Stimulated activated naive CD8-positive, alpha-beta T cell treated with anti-CD3 and anti-CD28 coated beads, Interleukin-15, amount 100 ng/mL, for 72 hours (primary cell): ENCODE measurements at regions not wholly inside any gene's neighbourhood (a gene's known extent, or its start where the extent isn't known, plus 50 kb on each side); places are given as distances from the start of the nearest gene placed in this dataset.
A peak's percentile ranks its signal among the peaks of the same experiment; 100 is the strongest.

Experiments used
- ATAC-seq: fragments of 150-1000 bp; cut with Tn5 transposase; 2 replicates; pipeline ENCODE4 v1.10.0; 2021; ENCODE audit warnings: mild to moderate bottlenecking, moderate library complexity
- DNase-seq, 2 donors: peaks; one replicate each; pipeline ENCODE4 v3.0.0; 2021 to 2022
- H3K27ac Mint-ChIP-seq, 2 donors: one replicate each; pipeline ENCODE4 v1.8.0; 2022; ENCODE audit warnings: mild to moderate bottlenecking in 2 of 2, mixed read lengths in 2 of 2, moderate library complexity in 2 of 2
- H3K27me3 Mint-ChIP-seq: one replicate; pipeline ENCODE4 v1.8.0; 2022; ENCODE audit warnings: mixed read lengths
- H3K4me1 Mint-ChIP-seq: one replicate; pipeline ENCODE4 v1.8.0; 2022; ENCODE audit warnings: mild to moderate bottlenecking, mixed read lengths
- H3K4me3 Mint-ChIP-seq, 2 donors: one replicate each; pipeline ENCODE4 v1.8.0; 2022; ENCODE audit warnings: mild to moderate bottlenecking in 2 of 2, mixed read lengths in 2 of 2, moderate library complexity in 1 of 2
- H3K9me3 Mint-ChIP-seq, 2 donors: one replicate each; pipeline ENCODE4 v1.8.0; 2022; ENCODE audit warnings: mixed read lengths in 2 of 2

DNA sequence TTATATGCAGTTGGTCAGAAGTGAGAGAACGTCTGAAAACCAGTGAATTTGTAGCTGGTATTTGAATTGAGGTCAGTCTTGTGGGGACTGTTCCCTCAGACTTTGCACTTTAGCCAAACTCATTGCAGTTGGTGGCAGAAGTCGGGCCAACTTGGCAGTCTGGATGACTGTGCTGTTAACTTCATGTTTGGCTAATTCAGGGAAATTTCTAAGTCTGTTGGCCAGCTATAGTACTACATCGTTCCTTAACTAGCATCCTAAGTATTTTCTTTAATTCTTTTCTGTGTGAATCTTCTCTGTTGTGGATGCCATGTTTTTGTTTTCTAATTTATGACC lies 806.8 kb upstream of the GCFC2 start:
- H3K27ac Mint-ChIP-seq, result no peak overlapping the region
- H3K4me3 Mint-ChIP-seq, result no peak overlapping the region
- peaks cover 6 to 15% of the 10 kb centered on the region in 2 donors for H3K9me3 Mint-ChIP-seq
- H3K4me1 Mint-ChIP-seq, result no peaks in the 10 kb centered on the region
- no peak for ATAC-seq
- no peaks in the 10 kb centered on the region for H3K27me3 Mint-ChIP-seq
- DNase-seq, result no peak

DNA sequence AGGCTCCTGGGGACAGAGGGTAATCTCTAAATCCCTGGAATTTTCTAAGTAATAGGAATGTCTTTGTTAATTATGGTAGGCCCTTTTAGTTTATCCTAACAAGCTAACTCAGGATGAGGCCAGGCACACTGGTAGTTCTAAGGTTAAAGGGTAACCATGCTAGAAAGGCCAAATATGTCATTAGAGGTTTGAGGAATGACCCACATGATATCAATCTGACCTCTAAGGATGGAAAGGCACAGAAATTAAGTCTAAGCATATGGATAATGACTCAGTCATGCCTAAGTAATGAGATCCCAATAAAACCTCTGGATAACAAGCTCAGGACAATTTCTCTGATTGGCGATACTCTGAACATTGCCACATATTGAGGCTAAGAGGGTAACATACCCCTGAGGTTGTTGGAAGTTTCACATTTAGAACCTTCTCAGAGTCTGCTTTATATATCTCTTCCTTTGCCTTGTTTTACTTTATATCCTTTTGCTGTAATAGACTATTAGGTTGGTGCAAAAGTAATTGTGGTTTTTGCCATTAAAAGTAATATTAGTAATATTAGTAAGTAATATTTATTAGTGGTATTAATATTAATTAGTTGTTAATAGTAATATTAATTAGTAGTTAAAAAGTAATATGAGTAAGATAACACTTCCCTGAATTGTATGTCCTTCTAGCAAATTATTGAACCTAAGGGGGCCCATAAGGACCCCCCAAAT lies 806.3 kb upstream of the GCFC2 start:
- Mint-ChIP-seq H3K4me1 (no peaks in the 10 kb centered on the region), H3K9me3 (peaks cover 6 to 15% of the 10 kb centered on the region in 2 donors)

DNA sequence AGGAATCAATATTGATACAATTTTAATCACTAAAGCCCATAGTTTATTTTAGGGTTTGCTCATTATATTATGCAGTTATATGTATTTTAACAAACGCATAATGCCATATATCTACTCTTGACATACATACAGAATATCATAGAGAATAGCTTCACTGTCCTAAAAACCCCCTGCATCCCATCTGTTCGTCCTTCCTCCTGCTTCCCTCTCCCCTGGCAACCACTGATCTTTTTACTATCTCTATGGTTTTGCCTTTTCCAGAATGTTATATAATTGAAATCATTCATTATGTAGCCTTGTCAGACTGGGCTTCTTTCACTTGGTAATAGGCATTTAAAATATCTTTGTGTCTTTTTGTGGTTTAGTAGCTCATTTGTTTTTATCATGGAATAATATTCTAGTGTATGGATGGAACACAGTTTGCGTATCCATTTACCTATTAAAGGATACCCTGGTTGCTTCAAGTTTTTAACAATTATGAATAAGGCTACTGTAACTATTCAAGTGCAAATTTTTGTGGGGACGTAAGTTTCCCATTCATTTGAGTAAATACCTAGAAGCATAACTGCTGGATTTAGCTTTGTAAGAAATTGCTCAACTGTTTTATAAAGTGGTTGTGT lies 801.6 kb upstream of the GCFC2 start:
- no peak overlapping the region for H3K4me3 Mint-ChIP-seq
- H3K27ac Mint-ChIP-seq, result no peak overlapping the region
- ATAC-seq (no peak), DNase-seq (no peak)
- no peaks in the 10 kb centered on the region for H3K4me1 Mint-ChIP-seq
- H3K27me3 Mint-ChIP-seq, result no peaks in the 10 kb centered on the region
- H3K9me3 Mint-ChIP-seq, result peaks cover 6 to 21% of the 10 kb centered on the region in 2 donors

More for the DNA sequence above, 806.3 kb upstream of the GCFC2 start:
- DNase-seq (no peak), ATAC-seq (no peak)
- no peak overlapping the region for H3K4me3 Mint-ChIP-seq
- no peaks in the 10 kb centered on the region for H3K27me3 Mint-ChIP-seq
- H3K27ac Mint-ChIP-seq, result no peak overlapping the region

DNA sequence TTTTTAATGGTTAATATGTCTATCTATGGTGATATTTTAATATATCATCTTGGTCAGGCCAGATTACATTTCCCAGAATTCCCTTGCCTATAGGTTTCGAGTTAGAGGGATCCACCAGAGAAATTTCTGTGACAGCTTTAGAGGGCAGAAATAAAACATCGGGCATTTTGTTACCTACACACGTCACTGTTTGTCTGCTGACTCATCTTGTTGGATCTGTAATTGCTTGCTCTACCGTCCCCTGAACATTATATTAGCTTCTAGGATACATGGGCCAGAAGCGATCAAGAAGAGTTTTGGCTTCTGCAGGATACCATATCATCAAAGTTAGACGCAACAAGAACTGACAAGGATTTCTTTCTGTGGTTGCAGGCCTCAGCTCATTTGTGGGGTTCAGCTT lies 795.8 kb upstream of the GCFC2 start:
- no peak overlapping the region for H3K27ac Mint-ChIP-seq
- no peaks in the 10 kb centered on the region for H3K27me3 Mint-ChIP-seq
- no peaks in the 10 kb centered on the region for H3K4me1 Mint-ChIP-seq
- no peak overlapping the region for H3K4me3 Mint-ChIP-seq
- peaks cover 4 to 13% of the 10 kb centered on the region in 2 donors for H3K9me3 Mint-ChIP-seq
- DNase-seq (no peak), ATAC-seq (no peak)

DNA sequence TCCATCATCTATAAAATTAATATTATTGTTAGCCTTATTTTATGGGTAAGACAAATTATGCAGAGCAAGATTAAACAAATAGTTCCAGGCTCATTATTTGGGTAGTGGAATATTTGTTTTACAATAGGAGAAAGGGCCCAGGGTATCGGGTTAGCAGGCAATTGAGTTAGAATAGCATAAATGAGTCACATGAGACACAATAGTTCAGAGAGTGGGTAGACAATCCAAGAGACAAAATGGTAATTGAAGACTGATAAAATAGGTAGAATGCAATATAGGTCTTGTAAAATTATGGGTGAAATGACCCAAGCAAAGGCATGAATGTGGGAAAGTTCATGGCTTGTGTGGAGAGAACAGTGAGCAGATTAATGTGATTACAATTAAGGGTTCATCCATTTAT lies 790.9 kb upstream of the GCFC2 start:
- H3K9me3 Mint-ChIP-seq, result peaks cover 2 to 4% of the 10 kb centered on the region in 2 donors
- no peak overlapping the region for H3K4me3 Mint-ChIP-seq
- DNase-seq (no peak), ATAC-seq (no peak)
- H3K4me1 Mint-ChIP-seq, result no peaks in the 10 kb centered on the region
- no peak overlapping the region for H3K27ac Mint-ChIP-seq
- no peaks in the 10 kb centered on the region for H3K27me3 Mint-ChIP-seq

DNA sequence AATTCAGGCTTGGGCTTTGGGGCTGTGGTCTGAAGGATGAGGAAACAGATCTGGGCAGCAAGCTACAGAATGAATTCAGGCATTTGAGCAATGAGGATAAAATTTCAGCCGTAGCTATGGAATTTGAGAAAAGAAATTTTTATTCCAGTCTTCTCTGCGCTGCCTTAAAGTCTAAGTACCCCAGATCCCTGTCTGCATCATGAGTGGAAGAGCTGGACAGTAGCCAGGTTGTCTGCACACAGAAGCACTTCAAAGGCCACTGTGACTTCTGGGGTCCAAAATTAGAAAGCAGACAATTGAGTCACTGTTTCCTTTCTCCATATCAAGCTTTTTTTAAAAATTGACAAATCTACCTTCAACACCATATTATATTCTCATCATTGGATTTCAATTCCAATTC lies 787.6 kb upstream of the GCFC2 start:
- H3K4me3 Mint-ChIP-seq, result no peak overlapping the region
- H3K9me3 Mint-ChIP-seq, result peaks cover 0 to 4% of the 10 kb centered on the region in 2 donors
- H3K4me1 Mint-ChIP-seq, result no peaks in the 10 kb centered on the region
- ATAC-seq (no peak), DNase-seq (no peak)
- H3K27ac Mint-ChIP-seq, result no peak overlapping the region
- no peaks in the 10 kb centered on the region for H3K27me3 Mint-ChIP-seq

DNA sequence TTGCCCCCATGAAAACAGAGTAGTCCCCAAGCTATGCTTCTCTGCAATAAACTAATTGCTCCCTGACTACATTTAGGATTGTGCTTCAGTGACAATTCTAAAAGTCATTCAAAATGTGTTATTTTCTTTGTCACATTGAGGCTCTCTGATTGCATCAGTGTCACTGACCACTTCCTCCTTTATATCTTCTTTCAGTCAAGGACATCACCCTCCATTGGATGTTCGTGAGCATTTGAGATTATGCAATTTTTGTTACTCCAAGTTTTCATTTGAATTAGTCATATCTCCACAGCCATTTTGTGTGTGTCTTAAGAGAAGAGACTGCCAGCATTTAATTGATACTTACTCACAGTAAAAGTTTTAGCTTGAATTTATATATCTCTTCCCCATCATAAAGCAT lies 780.8 kb upstream of the GCFC2 start:
- Mint-ChIP-seq H3K4me3 (no peak overlapping the region), H3K27me3 (no peaks in the 10 kb centered on the region), H3K9me3 (peaks cover 4% of the 10 kb centered on the region in 2 donors), H3K4me1 (no peaks in the 10 kb centered on the region), H3K27ac (no peak overlapping the region)
- ATAC-seq (no peak), DNase-seq (no peak)

DNA sequence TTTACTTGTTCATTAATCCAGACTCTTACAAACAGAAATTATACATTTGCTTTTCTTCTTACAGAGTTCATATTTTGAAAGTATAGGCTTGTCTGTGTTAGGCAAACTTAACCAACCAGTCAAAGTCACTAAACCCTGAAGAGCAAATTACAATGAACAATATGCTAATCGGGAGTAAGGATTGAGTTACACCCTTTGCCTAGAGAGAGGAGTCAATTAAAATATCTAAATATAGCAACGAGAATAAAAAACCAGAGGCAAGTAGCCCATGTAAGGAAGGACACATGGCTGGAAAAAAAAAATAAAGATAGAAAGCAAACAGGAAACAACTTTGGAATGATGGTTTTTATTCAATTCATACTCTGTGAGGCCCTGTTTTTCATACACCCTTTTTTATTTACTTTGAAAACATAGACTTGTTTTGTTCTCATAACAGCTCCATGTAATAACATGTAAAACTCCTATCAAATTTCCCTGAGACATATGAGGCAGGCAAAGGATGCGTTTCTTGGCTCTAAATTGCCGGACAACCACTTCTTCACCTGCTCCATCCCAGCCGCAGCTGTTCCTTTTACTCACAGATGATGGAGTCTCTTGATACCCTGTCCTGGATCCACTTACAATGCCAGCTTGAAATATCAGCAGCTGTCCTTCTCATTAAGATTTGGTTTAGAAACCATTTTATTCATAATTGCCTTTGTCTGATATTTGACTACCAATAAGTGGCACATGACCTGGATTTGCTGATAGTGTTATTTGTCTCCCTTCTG lies 767.7 kb upstream of the GCFC2 start:
- DNase-seq (no peak), ATAC-seq (no peak)
- H3K4me3 Mint-ChIP-seq, result no peak overlapping the region
- no peaks in the 10 kb centered on the region for H3K4me1 Mint-ChIP-seq
- H3K27ac Mint-ChIP-seq, result no peak overlapping the region
- H3K9me3 Mint-ChIP-seq, result peaks cover 0 to 10% of the 10 kb centered on the region in 2 donors
- H3K27me3 Mint-ChIP-seq, result no peaks in the 10 kb centered on the region

DNA sequence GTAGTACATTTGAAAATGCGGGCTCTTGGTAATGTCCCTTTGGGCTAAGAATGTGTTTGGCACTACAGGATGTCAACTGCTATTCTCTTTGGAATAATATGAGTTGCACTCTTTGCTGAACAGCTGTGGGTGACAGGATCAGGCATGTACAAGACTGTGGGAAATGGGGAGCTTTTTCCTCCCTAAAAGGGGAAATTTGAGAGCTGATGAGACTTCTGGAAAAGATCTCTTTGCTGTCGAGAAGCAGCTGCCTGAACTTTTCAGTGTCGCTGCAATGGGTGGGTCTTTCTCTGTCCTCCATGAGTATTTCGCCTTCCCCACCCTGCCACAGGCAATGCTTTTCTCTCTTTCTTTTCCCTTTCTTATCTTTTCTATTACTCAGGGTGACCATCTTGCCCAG lies 762.2 kb upstream of the GCFC2 start:
- no peak for ATAC-seq
- no peak for DNase-seq
- no peaks in the 10 kb centered on the region for H3K9me3 Mint-ChIP-seq
- no peak overlapping the region for H3K4me3 Mint-ChIP-seq
- no peak overlapping the region for H3K27ac Mint-ChIP-seq
- H3K27me3 Mint-ChIP-seq, result no peaks in the 10 kb centered on the region
- H3K4me1 Mint-ChIP-seq, result no peaks in the 10 kb centered on the region

DNA sequence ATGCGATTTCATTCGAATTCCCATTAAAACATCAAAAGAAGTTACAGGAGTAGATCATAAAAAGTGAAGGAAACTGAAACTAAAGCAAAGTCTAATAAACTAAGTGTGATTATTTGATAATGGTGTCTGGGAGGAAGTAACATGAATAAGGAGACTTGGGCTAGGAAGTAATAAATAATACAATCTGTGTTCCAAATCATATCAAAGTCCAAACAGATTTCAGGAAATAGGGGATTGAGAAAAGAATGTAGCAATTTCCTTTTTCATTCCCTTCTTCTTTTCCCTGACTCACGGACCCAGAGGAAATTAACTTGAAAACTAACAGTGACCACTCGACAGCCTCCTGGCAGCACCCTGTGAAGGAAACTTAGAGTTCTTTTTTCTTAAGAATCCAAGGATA lies 758.4 kb upstream of the GCFC2 start:
- no peak for DNase-seq
- peaks cover 0 to 4% of the 10 kb centered on the region in 2 donors for H3K9me3 Mint-ChIP-seq

DNA sequence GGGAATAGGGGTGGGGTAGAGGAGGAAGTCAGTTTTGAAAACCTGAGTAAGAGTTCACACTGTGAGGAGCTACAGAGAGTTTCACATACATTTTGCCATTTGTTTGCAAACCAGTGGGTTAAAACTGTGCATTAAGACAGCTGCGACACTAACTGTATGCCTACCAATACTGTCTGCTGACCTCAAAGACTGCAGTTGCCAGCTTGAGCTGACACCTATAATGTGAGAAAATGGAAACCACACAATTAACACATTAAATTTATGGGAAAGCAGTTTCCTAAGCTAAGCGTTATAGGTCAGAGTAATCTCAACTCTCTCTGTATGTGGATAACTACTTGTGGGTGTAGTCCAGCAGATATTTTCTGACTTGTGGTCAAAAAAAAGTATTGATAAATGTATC lies 756.6 kb upstream of the GCFC2 start:
- no peak for DNase-seq
- Mint-ChIP-seq H3K4me3 (no peak overlapping the region), H3K27me3 (no peaks in the 10 kb centered on the region), H3K4me1 (no peaks in the 10 kb centered on the region), H3K9me3 (peaks cover 0 to 4% of the 10 kb centered on the region in 2 donors), H3K27ac (no peak overlapping the region)
- no peak for ATAC-seq

More for the DNA sequence above, 758.4 kb upstream of the GCFC2 start:
- Mint-ChIP-seq H3K27me3 (no peaks in the 10 kb centered on the region), H3K4me3 (no peak overlapping the region), H3K27ac (no peak overlapping the region), H3K4me1 (no peaks in the 10 kb centered on the region)
- ATAC-seq, result no peak

DNA sequence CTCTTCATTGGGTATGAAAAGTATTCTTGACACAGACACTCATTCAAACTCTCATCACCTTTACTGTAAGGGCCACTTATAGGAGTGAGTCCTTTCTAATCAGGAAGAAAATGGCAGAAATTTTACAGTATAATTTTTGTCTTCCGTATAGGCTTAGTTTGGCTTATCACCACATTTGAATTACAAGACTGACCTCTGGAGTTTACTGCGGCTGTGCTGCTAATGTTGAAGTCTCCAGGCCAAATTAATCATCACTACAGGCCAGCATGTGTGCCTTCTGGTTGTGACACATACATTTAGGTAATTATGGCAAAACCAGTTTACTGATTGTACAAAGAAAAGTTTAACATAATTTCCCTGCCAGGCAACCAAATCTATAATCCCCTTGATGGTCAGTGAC lies 753.6 kb upstream of the GCFC2 start:
- DNase-seq (no peak), ATAC-seq (no peak)
- H3K27ac Mint-ChIP-seq, result peak overlapping the region in 1 of 2 donors; percentile 48

DNA sequence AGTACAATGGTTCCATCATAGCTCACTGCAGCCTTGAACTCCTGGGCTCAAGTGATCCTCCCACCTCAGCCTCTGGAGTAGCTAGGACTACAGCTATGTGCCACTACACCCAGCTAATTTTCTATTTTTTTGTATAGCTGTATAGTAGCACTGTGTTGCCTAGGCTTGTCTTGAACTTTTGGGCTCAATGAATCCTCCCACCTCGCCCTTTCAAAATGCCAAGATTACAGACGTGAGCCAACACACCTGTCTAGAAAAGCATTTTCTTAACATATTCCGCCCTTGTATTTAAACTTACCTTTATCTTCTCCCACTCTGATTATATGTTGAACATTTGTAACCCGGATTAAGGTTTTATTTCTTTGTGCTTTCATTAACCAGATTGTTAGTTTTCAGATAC lies 750.7 kb upstream of the GCFC2 start:
- no peak for ATAC-seq
- no peak for DNase-seq
- no peaks in the 10 kb centered on the region for H3K27me3 Mint-ChIP-seq
- H3K27ac Mint-ChIP-seq, result no peak overlapping the region
- H3K4me3 Mint-ChIP-seq, result no peak overlapping the region
- H3K4me1 Mint-ChIP-seq, result no peaks in the 10 kb centered on the region
- peaks cover 3 to 6% of the 10 kb centered on the region in 2 donors for H3K9me3 Mint-ChIP-seq

More for the DNA sequence above, 753.6 kb upstream of the GCFC2 start:
- no peak overlapping the region for H3K4me3 Mint-ChIP-seq
- H3K4me1 Mint-ChIP-seq, result no peaks in the 10 kb centered on the region
- peaks cover 4% of the 10 kb centered on the region in 2 donors for H3K9me3 Mint-ChIP-seq
- H3K27me3 Mint-ChIP-seq, result no peaks in the 10 kb centered on the region

DNA sequence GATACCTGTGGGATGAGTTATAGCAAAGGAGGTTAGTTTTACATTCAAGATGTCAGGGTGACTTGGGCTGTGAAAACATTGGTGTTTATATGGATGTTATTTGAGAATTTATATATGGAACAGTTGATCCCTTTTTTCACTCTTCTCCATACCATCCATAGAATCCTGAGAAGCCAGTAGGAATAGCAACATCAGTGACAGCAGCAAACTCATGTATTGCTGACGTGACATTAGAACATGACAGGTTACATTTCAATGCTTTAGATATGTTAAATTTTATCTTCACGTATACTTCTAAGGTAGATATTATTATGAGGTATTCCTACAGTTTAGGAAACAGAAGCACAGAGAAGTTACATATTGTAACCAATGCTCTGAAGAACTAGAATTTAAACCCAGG lies 745.2 kb upstream of the GCFC2 start:
- Mint-ChIP-seq H3K4me1 (no peaks in the 10 kb centered on the region), H3K27me3 (no peaks in the 10 kb centered on the region), H3K4me3 (no peak overlapping the region), H3K27ac (no peak overlapping the region), H3K9me3 (peaks cover 0 to 6% of the 10 kb centered on the region in 2 donors)
- no peak for ATAC-seq
- DNase-seq, result no peak

DNA sequence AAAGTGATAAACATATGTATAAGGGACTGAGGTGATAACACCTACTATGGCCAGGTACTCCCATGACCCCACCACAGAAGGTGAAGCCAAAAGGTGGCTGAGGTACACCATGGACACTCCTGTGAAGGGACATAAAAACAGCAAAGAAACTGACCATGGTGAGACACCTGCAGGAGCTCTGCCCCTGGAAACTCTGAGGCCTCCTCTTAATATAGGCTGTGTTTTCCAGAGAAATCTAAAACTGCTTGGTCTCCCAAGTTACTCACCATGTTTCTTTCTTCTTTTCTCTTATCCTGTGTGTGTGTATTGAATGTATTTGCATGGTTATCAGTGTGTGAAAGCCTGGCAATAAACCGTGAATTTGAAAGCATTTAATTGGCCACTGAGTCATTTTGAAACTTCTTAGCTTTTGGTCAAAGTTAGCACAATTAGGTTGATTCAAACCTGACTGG lies 739.3 kb upstream of the GCFC2 start:
- no peaks in the 10 kb centered on the region for H3K27me3 Mint-ChIP-seq
- no peak overlapping the region for H3K27ac Mint-ChIP-seq

DNA sequence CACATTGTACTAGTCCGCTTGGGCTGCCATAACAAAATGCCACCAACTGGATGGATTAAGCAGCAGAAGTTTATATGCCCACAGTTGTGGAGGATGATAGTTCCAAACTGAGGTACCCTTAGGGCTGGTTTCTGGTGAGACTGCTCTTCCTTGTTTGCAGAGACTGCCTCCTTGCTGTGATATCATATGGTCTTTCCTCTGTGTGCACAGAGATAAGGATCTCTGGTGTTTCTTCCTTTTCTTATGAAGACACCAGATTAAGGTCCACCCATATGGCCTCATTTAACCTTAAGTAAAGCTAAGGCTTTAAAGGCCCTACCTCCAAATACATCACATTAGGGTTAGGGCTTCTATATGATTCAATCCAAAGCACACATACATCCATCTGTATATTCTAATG lies 738.2 kb upstream of the GCFC2 start:
- H3K4me1 Mint-ChIP-seq, result no peaks in the 10 kb centered on the region
- H3K9me3 Mint-ChIP-seq, result peaks cover 4 to 7% of the 10 kb centered on the region in 2 donors

More for the DNA sequence above, 739.3 kb upstream of the GCFC2 start:
- Mint-ChIP-seq H3K9me3 (peaks cover 0 to 7% of the 10 kb centered on the region in 2 donors), H3K4me1 (no peaks in the 10 kb centered on the region), H3K4me3 (no peak overlapping the region)
- ATAC-seq (no peak), DNase-seq (no peak)

More for the DNA sequence above, 738.2 kb upstream of the GCFC2 start:
- DNase-seq, result no peak
- Mint-ChIP-seq H3K27me3 (no peaks in the 10 kb centered on the region), H3K27ac (no peak overlapping the region), H3K4me3 (no peak overlapping the region)
- ATAC-seq, result no peak
